ENCODE measurements at regions not wholly inside any gene's neighbourhood (a gene's known extent, or its start where the extent isn't known, plus 50 kb on each side); places are given as distances from the start of the nearest gene placed in this dataset.

DNA sequence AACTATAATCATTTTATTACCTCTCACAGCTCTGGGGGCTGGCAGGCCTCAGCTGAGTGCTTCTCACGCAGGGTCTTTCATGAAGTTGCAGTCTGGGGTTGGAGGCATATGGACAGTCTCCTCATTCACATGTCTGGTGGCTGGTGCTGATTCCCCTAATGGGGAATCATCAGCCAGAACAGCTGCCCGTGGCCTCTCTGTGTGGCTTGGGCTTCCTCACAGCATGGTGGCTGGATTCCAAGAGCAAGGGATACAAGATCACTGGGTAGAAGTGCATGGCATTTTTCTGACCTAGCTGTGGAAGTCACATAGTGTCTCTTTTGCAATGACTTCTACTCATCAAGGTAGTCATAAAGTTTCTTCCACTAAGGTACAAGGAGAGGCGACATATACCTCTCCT lies 59.0 kb upstream of the LAPTM4A start (continued):
- no peak for TF ChIP-seq CHD7 (IDR thresholded peaks at IDR 0.05; ENCODE audit: insufficient replicate concordance, low read length)
- TF ChIP-seq TCF12 (IDR thresholded peaks at IDR 0.05; ENCODE audit: low read depth, low read length), result no peak
- TF ChIP-seq BRCA1 (IDR thresholded peaks at IDR 0.05; ENCODE audit: low read depth, low read length), result no peak
- no peak for TF ChIP-seq CHD2 (IDR thresholded peaks at IDR 0.05; ENCODE audit: low read length)
- TF ChIP-seq ATF3 (IDR thresholded peaks at IDR 0.05; ENCODE audit: insufficient read depth, low read depth, low read length), result no peak
- no peak for TF ChIP-seq FOSL1 (IDR thresholded peaks at IDR 0.05; ENCODE audit: insufficient read depth, low read depth, low read length)
- no peak for TF ChIP-seq SAP30 (IDR thresholded peaks at IDR 0.05; ENCODE audit: insufficient read depth, insufficient replicate concordance, low read length)
- no peak for TF ChIP-seq JUND (IDR thresholded peaks at IDR 0.05; ENCODE audit: low read length)
